ENCODE measurements at regions not wholly inside any gene's neighbourhood (a gene's known extent, or its start where the extent isn't known, plus 50 kb on each side); places are given as distances from the start of the nearest gene placed in this dataset.
"Not testable (repeated sequence)": the region's sequence is repeated elsewhere in the genome, so short reads cannot be mapped to it uniquely, and the experiment has no call there.

DNA sequence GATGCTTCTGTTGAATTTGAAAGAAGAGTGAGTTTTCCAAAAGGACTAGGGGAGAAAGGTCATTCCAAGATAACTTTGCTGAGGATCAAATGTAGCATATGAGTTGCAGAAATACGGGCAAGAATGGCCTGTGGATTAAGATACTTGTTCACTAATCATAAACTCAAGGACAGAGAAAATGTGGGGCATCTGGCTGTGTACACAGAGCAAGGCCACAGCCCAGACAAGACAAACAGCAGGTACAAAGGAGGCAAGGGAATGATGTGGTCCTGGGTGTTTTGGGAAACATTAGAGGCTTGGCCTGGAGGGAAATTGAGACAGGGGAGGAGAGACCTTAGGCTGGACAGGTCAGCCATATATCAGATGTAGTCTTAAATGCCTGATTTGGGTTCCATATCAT, 254.8 kb downstream of the TTC32 start:
- DNase-seq, result no peak

DNA sequence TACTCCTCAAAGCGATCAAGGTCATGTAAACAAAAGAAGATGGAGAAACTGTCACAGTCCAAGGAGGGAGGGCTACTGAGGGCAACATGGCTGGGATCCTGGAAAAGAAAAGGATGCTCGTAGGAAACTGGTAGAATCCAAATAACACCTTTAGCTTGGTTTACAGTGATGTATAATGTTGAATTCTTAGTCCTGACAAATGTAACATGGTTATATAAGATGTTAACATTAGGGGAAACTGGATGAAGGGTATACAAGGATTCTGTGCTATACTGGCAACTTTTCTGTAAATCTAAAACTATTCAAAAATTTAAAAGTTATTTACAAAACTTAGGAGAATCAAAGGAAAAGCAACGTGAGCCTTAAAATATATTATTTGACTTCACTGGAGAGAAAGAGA, 257.0 kb downstream of the TTC32 start:
- no peak for DNase-seq

DNA sequence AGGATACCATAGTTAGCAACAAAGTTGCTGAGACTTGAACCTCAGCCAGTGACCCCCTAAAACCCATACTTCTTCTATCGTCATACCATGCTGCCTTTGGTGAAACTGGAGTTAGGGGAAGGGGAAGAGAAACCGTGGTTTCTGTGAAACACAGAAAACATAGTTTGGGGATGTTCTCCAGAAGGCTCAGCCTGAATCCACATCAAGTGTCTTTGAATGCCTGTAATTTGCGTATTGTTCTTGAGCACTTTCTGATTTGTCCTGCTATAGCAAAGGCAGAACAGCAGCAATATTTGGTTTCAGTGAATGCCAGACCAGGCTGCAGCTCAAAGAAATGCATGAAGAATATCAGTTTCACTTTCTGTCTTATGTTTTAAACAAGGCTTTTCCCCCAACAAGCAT, 258.7 kb downstream of the TTC32 start:
- no peak for DNase-seq

DNA sequence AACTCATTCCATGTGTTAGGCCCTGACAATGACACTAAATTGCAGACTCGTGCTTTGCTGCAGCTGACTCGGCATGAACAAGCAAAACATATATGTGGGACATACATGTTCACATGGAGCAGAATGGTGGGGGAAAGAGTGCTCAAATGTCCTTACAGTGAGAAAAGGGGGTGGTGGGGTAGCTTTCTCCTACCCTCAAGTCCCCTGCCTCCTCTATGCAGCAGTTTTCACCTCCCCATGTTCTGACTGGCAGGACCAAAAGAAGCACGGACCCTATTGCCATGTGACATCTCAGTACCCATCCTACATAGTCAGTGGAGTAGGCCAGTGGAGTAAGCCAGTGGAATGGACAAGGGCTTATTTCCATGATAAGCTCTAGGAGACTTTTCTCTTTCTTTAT, 259.3 kb downstream of the TTC32 start:
- DNase-seq, result no peak

DNA sequence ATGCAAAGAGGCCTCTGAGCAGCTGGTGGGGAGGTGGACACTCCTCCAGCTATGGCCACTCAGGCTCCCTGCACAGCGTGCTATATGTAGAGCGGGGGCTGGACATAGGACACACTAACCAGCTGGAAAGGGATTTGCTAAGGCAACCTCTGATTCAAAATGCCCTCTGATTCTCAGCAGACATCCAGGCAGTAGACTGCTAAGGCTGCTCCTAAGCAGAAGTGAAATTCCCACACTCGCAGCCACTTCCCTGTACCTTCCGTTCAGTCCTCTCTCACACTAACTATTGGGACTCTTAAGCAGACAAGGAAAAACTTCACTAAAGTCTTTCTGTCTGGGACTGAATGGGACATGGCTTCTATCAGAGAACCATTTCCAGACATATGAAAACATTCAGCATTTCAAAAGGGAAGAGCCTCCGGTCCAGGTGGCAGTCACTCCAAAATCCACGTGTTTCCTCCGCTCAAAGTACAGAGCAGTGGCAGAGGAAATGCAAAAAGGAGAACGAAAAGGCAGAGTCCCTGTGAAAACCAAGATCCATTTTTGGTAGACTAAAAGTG, 265.8 kb downstream of the TTC32 start:
- no peak for DNase-seq

DNA sequence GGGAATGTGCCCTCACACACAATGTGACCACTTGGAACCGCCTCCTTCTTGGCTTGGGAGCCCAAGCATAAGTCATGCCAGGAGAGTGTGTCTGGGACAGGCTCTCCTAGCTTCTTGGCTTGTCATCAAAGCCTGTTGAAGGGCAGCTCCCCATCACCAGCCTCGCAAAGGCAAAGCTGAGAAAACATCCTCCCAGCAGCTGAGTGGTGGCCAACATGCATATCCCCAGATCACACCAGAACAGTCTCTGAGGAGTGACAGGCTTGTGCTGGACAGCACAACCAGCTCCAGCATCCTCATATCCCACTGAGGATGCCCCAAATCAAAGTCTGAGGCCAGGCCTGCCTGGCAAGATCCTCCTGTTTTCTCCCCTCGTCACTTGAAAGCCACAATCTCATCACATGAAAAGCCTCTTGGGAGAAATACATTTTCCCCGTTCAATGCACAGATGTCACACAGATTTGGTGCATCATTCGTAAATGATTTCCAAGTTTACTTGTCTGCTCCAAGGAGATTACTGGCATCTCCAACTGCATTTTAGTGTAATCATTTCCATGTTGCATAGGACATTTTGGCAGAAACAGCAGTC, 269.3 kb downstream of the TTC32 start:
- no peak for DNase-seq

DNA sequence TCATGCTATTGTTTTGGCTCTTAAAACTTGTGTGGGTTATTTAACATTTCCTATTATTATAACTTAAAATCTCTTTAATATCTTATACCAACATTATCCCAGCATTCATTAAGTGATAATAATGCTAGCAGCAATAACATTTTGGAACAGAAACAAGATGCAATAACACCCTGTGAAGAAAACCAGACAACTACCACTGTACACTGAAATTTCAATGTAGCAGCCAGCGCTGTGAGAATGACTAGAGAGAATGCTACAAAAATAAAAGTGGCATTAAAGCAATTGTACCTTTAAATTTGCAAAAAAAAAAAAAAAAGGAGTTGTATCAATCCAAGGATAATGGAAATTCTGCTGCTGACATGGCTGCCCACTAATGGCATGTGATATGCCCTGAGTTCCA, 269.9 kb downstream of the TTC32 start:
- no peak for DNase-seq

DNA sequence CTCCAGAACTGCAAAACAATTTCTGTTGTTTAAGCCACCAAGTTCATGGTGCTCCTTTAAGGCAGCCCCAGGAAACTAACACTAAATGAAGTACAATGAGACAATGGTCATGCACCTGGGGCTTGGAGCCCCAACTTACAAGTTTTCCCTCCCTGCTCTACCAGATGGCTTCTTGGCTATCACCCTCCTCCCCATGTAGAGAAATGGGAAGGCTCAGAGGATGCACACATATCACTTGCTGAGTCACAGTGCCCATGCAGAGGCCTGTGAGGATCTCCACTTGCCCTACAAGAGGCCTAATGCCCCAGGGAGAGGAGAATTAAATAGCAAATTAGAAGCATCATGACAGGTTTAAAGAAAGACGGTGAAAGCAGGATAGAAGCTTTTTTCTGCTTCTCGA, 270.9 kb downstream of the TTC32 start:
- no peak for DNase-seq

DNA sequence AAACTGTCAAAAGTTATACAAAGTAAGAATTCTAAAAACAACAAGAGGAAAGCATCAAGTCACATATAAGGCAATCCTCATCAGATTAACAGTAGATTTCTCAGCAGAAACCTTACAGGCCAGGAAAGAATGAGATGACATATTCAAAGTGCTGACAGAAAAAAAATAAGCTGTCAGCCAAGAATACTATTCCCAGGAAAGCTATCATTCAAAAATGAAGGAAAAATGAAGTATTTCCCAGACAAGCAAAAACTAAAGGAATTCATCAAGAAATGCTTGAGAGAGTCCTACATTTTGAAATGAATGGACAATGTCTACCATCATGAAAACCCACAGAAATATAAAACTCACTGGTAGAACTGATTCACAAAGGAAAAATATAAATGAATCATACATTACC, 268.9 kb upstream of the OSR1 start:
- DNase-seq, result no peak

DNA sequence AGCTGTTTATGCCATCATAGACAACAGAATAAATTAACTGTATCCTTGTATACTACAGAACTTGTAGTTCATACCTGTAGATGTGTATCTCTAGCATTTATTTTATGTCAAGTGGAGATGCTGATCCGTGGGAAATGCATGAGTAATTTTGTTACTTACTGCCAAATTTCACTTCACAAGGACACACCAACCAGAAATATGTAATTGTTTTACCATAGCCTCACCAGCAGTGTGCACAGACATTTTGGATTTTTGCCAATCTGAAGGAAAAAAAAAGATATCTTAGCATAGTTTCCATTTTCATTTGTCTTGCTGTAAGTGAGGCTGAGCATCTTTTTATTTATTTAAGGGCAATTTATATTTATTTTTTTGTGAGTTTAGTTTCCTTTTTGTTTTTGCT, 265.1 kb upstream of the OSR1 start:
- no peak for DNase-seq

DNA sequence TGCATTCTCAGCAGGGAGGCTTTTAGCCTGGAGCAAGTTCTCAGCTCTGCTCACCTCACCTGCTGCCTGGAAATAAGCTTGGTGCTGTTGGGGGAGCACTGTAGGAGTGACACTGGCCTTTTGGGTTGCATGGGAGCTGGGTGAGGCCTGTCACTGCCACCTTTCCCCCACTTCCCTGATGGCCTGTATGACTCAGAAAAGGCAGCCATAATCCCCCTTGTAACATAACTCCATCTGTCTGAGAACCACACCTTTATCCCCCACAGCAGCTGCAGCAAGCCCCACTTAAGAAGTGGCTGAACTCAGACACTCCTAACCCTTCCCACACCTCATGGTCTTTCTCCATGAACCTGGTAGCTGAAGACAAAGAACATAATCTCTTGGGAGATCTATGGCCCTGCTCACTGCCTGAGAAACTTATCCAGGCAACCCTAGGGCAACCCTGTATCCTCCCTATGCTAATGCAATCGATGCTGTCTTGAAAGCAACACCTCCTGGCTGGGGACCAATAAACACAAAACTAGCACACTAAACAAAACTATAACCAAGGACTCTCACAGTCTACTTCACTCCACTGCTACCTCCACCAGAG, 258.9 kb upstream of the OSR1 start:
- DNase-seq, result no peak

DNA sequence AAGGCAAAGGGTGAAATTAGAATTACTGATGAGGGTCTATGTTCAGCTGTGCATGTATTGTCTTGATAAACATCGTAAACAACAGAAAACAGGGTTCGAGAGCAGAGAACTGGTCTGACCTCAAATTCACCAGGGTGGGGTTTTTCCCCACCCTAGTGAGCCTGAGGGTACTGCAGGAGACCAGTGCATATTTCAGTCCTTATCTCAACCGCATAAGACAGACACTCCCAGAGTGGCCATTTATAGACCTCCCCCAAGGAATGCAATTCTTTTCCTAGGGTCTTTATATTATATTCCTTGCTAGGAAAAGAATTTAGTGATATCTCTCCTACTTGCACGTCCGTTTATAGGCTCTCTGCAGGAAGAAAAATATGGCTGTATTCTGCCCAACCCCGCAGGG, 257.0 kb upstream of the OSR1 start:
- not testable (repeated sequence) for DNase-seq

DNA sequence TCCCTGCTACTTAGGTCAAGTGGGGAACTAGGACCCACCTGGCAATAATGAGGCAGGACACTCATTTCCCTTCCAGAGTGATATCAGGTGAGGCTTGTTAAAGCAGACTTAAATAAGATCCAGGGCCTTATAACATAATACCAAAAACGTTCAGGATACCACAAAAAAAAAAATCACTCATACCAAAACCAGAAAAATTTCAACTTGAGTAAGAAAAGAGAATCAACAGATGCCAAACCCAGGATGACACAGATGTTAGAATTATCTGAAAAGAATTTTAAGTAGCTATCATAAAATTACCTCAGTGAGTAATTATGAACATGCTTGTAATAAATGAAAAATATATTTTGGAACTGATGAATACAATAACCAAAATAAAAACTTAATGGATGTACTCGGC, 255.6 kb upstream of the OSR1 start:
- DNase-seq, result no peak

DNA sequence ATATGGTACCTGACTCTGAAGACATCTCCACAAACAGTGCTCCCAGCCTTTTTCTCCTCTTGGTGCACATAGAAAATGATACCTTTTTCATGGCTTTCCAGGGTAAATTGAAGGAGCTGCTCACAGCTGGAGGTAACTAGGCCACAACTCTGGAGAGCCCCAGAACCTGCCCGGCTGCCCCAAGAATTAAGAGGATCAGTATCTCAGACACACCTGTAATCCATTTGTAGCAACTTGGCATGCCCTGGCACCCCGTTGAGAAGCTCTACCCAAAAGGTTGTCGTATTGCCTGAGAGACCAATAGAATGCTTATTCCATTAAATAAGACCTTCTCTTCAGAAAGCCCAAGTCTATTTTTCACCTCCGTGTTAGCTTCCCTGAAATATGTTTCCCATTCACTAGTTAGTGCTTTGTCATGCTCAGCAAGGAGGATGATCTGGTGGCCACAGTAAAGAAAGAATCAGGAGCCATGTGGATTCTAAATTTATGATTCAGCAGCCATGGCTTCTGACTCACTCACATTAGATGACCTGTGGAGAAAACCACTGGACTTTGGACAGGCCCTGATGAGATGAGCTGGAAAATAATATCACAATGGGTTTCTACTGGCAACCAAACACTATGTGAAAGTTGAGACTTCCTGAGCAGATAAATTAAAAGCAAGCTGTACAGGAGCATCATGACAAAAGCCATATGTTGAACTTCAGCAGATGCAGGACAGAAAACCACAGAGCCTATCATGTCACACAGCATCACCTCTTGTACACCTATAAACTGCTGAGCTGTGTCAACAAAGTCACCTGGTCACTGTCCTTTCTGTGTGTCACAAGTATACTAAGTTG, 253.3 kb upstream of the OSR1 start:
- no peak for DNase-seq

DNA sequence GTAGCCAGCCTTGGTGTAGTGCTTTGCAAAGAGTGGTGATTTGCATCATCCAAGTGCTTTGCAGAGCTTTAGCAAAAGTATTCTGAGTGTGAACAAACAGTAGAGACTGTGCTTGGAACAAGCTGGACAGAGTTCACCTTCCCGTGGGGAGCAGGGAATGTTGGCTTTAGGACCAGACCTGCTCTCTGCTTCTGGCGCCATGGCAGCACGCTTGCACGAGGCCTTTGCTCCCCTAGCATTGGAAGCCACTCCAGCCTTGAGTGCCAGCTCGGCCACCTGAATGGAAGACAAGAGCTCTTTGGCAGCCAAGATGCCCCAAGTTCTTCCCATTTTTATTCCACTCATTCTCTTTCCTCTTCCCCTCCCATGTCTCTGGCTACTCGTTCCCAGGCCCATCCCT, 250.8 kb upstream of the OSR1 start:
- DNase-seq, result no peak

DNA sequence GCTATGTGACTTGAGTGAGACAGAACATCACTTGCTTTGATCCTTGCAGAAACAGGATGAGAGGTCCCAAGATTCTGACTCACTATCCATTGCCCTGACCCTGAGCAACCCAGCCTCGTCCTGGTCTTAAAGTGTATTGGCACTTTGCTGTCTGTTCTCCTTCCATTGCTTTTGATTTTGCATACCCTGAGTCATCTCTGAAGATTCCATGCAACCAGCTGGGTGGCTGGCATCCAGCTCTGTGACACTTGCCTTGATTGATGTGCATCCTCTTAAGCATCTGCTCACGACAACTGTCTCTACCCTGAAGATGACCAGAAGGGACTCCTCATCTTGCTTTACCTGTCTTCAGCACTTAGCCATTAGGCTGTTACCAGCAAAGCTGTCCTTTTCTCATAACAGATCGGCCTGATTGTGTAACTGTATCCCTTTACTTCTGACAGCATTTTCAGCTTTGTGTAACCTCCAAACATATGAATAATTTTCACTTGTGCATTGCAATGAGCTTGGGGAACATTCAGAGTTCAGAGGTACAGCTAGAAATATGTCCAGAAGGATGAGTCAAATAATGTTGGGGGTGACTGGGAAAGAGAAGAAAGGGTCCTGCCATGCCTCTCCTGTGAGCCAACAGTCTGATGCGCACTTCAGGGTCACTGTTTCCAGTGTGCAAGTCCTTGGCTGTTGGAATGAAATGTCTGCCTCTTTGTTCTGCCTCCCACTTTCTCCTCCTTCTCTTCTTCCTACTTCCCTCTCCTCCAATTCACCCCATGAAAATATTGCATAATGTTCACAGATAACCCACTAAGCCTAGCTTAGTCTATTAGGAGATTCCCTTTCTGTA, 249.7 kb upstream of the OSR1 start:
- DNase-seq, result no peak

DNA sequence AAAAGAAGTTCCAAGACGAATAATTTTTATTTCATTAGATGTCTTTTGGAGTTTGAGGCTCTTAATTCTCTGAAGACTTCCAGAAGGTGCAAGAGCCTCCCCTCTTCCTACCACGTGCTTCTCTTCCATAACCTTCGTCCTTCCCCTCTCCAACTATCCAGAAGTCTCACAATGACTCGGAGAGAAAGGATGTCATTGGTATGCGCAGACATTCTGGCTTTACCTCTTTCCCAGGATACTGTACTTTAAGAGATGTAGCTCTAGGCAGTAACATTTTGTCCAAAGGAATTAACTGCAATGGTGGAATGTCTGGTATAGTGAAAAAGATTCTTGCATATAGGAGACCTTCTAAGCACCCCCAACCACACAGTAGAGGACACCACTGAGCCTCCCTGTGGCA, 249.0 kb upstream of the OSR1 start:
- no peak for DNase-seq

DNA sequence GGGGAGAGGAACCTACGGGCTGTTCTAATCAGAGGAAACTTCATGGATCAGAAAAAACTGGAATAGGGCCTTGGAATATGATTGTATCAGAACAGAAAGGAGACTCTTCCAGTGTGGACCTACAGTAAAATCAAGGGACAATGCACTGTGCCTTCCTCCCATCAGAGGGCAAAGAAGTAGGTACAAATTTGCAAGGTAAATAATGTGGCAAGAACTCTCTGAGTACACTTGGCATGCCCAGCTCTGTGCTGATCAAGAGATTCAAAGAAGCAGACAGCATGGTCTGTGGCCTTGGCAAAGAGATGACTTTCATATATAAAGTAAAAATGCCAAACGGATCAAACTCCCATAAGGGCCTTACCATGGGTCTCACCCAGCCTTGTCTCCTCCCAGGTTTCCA, 242.6 kb upstream of the OSR1 start:
- no peak for DNase-seq

DNA sequence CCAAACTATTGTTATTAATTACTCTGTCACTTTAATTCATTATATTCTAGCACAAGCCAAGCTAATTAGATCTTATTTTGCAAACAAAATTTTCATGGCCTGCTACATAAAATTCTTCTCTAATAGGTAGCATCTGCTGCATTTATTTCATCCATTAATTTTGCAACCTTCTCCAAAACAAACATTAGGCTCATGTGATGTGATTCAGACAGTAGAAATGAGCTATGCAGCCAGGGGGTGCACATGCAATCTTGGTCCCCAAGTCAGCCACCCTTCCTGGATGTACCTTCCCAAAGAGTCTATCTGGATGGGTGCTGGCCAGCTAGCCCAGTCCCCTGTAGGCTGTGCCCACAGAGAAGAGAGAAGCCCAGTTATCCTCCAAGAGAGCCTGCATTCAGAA, 242.1 kb upstream of the OSR1 start:
- DNase-seq, result no peak

DNA sequence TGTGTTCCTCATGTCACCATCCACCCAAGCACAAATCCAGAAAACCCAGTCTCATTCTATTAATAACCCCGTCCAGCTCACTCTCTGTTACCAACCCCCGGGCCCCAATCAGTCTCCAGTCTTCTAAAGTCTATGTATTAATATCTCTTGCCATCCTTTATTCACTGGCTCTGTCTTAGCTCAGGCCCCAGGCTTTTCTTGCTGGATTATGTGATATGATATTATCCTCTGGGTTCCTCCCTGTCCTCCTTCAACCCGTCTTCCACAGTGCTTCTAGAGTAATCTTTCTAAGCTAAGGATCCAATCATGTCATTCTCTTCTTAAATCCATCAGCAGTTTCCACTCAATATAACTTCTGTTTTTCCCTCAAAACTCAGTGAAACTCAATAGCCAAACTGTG, 240.5 kb upstream of the OSR1 start:
- no peak for DNase-seq

DNA sequence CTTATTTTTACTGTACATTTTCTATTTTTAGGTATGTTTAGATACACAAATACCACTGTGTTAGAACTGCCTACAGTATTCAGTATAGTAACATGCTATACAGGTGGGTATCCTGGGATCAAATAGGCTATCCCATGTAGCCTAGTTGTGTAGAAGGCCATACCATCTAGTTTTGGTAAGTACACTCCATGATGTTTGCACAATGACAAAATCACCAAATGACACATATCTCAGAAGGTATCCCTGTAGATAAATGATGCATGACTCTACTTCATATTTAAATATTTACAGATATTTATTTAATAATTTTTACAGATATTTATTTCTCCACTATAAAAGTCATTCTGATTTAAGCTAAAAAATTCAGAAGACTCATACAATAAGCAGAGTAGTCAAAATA, 233.8 kb upstream of the OSR1 start:
- DNase-seq, result no peak

DNA sequence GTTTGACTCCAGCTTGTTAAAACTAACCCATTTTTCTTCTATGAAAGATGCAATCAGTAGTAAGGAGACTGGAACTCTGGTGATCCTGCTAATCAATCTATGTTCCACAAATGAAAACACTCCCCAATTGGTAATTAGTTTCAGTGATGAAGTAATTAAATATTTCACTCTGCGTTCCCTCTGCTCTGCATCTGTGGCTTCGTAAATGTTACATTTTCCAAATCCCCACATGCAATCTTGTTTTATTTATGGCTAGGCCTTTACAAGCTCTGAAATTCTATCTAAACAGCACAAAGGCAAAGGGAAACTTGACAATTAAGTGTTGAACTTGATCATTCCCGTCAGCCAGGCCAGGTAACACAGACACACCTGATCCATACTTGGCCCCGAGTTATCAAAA, 231.4 kb upstream of the OSR1 start:
- DNase-seq, result no peak

DNA sequence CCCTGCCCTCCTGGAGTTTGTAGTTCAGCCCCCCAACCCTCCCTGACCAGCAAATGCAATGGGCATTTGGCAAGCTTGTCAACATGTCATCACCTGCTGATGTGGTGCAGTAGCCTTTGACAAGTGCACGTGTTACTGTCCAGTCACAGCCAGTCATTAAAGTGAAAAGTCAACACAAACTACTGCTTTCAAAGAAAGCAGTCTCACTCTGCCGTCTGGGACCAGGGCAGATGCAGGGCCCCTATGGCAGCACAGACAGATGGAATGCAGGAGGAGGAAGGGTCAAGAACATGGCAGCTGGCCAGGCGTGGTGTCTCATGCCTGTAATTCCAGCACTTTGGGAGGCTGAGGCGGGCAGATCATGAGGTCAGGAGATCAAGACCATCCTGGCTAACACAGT, 222.4 kb upstream of the OSR1 start:
- no peak for DNase-seq
